ENCODE measurements at regions not wholly inside any gene's neighbourhood (a gene's known extent, or its start where the extent isn't known, plus 50 kb on each side); places are given as distances from the start of the nearest gene placed in this dataset.
A peak's percentile ranks its signal among the peaks of the same experiment; 100 is the strongest.
"Not testable (repeated sequence)": the region's sequence is repeated elsewhere in the genome, so short reads cannot be mapped to it uniquely, and the experiment has no call there.

- DNase-seq (no peak), ATAC-seq (peak; percentile 83)
- intact Hi-C loops (cut with DNase I, micrococcal nuclease): no loop called here
Measured at GRCh38 chr12:68420225-68421010, 88.3 kb upstream of the MDM1 start.

GRCh38 chr12:68422159-68422558, 90.0 kb upstream of the MDM1 start:
- ATAC-seq (no peak), DNase-seq (no peak)
- intact Hi-C loops (cut with DNase I, micrococcal nuclease): no loop called here

GRCh38 chr12:68422956-68423574, 90.9 kb upstream of the MDM1 start:
- DNase-seq (no peak), ATAC-seq (no peak)
- intact Hi-C loops (cut with DNase I, micrococcal nuclease): no loop called here

GRCh38 chr12:68425998-68426397, 93.8 kb upstream of the MDM1 start:
- ATAC-seq (no peak), DNase-seq (no peak)
- intact Hi-C loops (cut with DNase I, micrococcal nuclease): no loop called here

- DNase-seq: no peak
- intact Hi-C loops (cut with DNase I, micrococcal nuclease): no loop called here
- ATAC-seq: peak; percentile 38
Measured at GRCh38 chr12:68428211-68428610, 96.0 kb upstream of the MDM1 start.

- intact Hi-C loops (cut with DNase I, micrococcal nuclease): no loop called here
- DNase-seq (no peak), ATAC-seq (peak; percentile 80)
Measured at GRCh38 chr12:68428724-68429501, 96.8 kb upstream of the MDM1 start.

- intact Hi-C loops (cut with DNase I, micrococcal nuclease): loop anchor here in 1 of 2 donors (10.0 kb wide), 1 partner anchor 185 kb away; the partner anchor contains the start of gene RAP1B
- DNase-seq (no peak), ATAC-seq (no peak)
Measured at GRCh38 chr12:68429696-68430095, 97.5 kb upstream of the MDM1 start.

GRCh38 chr12:68431786-68432185, 99.6 kb upstream of the MDM1 start:
- ATAC-seq: no peak
- no peak for DNase-seq

GRCh38 chr12:68432622-68433021, 100.5 kb upstream of the MDM1 start:
- DNase-seq: no peak
- ATAC-seq: peak; percentile 80
- intact Hi-C loops (cut with DNase I, micrococcal nuclease): loop anchor here in 1 of 2 donors (10.0 kb wide), 1 partner anchor 182 kb away; the partner anchor contains the start of gene RAP1B

More at GRCh38 chr12:68431786-68432185, 99.6 kb upstream of the MDM1 start:
- intact Hi-C loops (cut with DNase I, micrococcal nuclease): loop anchor here in 1 of 2 donors (10.0 kb wide), 1 partner anchor 183 kb away; the partner anchor contains the start of gene RAP1B

GRCh38 chr12:68434391-68435298, 102.5 kb upstream of the MDM1 start:
- DNase-seq: no peak
- intact Hi-C loops (cut with DNase I, micrococcal nuclease): loop anchor here in 1 of 2 donors (10.0 kb wide), 1 partner anchor 180 kb away; the partner anchor contains the start of gene RAP1B
- peak; percentile 20 for ATAC-seq

- intact Hi-C loops (cut with DNase I, micrococcal nuclease): loop anchor here in 1 of 2 donors (10.0 kb wide), 1 partner anchor 180 kb away; the partner anchor contains the start of gene RAP1B
- ATAC-seq (no peak), DNase-seq (no peak)
Measured at GRCh38 chr12:68435299-68435637, 103.1 kb upstream of the MDM1 start.

GRCh38 chr12:68435816-68436215, 103.7 kb upstream of the MDM1 start:
- intact Hi-C loops (cut with DNase I, micrococcal nuclease): loop anchor here in 1 of 2 donors (10.0 kb wide), 1 partner anchor 179 kb away; the partner anchor contains the start of gene RAP1B
- ATAC-seq: no peak

GRCh38 chr12:68438601-68439000, 106.4 kb upstream of the MDM1 start:
- no peak for DNase-seq
- intact Hi-C loops (cut with DNase I, micrococcal nuclease): loop anchor here in 1 of 2 donors (10.0 kb wide), 1 partner anchor 176 kb away; the partner anchor contains the start of gene RAP1B

More at GRCh38 chr12:68435816-68436215, 103.7 kb upstream of the MDM1 start:
- no peak for DNase-seq

GRCh38 chr12:68439368-68440045, 107.3 kb upstream of the MDM1 start:
- DNase-seq: no peak
- ATAC-seq: no peak
- intact Hi-C loops (cut with DNase I, micrococcal nuclease): loop anchor here in 1 of 2 donors (10.0 kb wide), 1 partner anchor 175 kb away; the partner anchor contains the start of gene RAP1B

More at GRCh38 chr12:68438601-68439000, 106.4 kb upstream of the MDM1 start:
- ATAC-seq: no peak

- ATAC-seq (no peak), DNase-seq (no peak)
- intact Hi-C loops (cut with DNase I, micrococcal nuclease): no loop called here
Measured at GRCh38 chr12:68440068-68440581, 108.0 kb upstream of the MDM1 start.

- ATAC-seq (no peak), DNase-seq (no peak)
- intact Hi-C loops (cut with DNase I, micrococcal nuclease): no loop called here
Measured at GRCh38 chr12:68441167-68441566, 109.0 kb upstream of the MDM1 start.

- intact Hi-C loops (cut with DNase I, micrococcal nuclease); DNase-seq: not testable (repeated sequence)
- peak; percentile 57 for ATAC-seq
Measured at GRCh38 chr12:68442353-68442972, 110.3 kb upstream of the MDM1 start.
